ENCODE measurements at regions not wholly inside any gene's neighbourhood (a gene's known extent, or its start where the extent isn't known, plus 50 kb on each side); places are given as distances from the start of the nearest gene placed in this dataset.

GRCh38 chr10:128897401-128898129 lies 569.5 kb upstream of the MGMT start:
- Histone ChIP-seq H3K4me3 (ENCODE audit: low read length) (no peak overlapping the region), H3K27me3 (ENCODE audit: control insufficient read depth, insufficient read depth, low read length) (no peaks in the 10 kb centered on the region), H3K9me3 (replicated peaks; ENCODE audit: low read length) (peaks cover 18% of the 10 kb centered on the region), H3K36me3 (ENCODE audit: insufficient read depth, low read length) (no peaks in the 10 kb centered on the region), H3K4me1 (ENCODE audit: control insufficient read depth, insufficient read depth, low read length) (no peaks in the 10 kb centered on the region), H3K9ac (ENCODE audit: low read depth, low read length) (no peak overlapping the region), H3K4me2 (ENCODE audit: low read length) (no peak overlapping the region)

- peaks cover 22% of the 10 kb centered on the region for H3K9me3 ChIP-seq (replicated peaks; ENCODE audit: low read length)
These were observed 568.7 kb upstream of the MGMT start for GRCh38 chr10:128898133-128898915.

GRCh38 chr10:128898916-128899195 lies 568.2 kb upstream of the MGMT start:
- H3K9ac ChIP-seq (ENCODE audit: low read depth, low read length), result no peak overlapping the region
- H3K27me3 ChIP-seq (ENCODE audit: control insufficient read depth, insufficient read depth, low read length), result no peaks in the 10 kb centered on the region
- H3K4me3 ChIP-seq (ENCODE audit: low read length), result no peak overlapping the region
- H3K36me3 ChIP-seq (ENCODE audit: insufficient read depth, low read length), result no peaks in the 10 kb centered on the region
- H3K4me2 ChIP-seq (ENCODE audit: low read length), result no peak overlapping the region
- peaks cover 22% of the 10 kb centered on the region for H3K9me3 ChIP-seq (replicated peaks; ENCODE audit: low read length)
- no peaks in the 10 kb centered on the region for H3K4me1 ChIP-seq (ENCODE audit: control insufficient read depth, insufficient read depth, low read length)

More at GRCh38 chr10:128898133-128898915, 568.7 kb upstream of the MGMT start:
- Histone ChIP-seq H3K27me3 (ENCODE audit: control insufficient read depth, insufficient read depth, low read length) (no peaks in the 10 kb centered on the region), H3K36me3 (ENCODE audit: insufficient read depth, low read length) (no peaks in the 10 kb centered on the region), H3K4me3 (ENCODE audit: low read length) (no peak overlapping the region), H3K4me1 (ENCODE audit: control insufficient read depth, insufficient read depth, low read length) (no peaks in the 10 kb centered on the region), H3K4me2 (ENCODE audit: low read length) (no peak overlapping the region), H3K9ac (ENCODE audit: low read depth, low read length) (no peak overlapping the region)

- H3K4me2 ChIP-seq (ENCODE audit: low read length), result no peak overlapping the region
- no peaks in the 10 kb centered on the region for H3K27me3 ChIP-seq (ENCODE audit: control insufficient read depth, insufficient read depth, low read length)
- no peak overlapping the region for H3K4me3 ChIP-seq (ENCODE audit: low read length)
- H3K9me3 ChIP-seq (replicated peaks; ENCODE audit: low read length), result peaks cover 22% of the 10 kb centered on the region
- H3K4me1 ChIP-seq (ENCODE audit: control insufficient read depth, insufficient read depth, low read length), result no peaks in the 10 kb centered on the region
- no peak overlapping the region for H3K9ac ChIP-seq (ENCODE audit: low read depth, low read length)
- no peaks in the 10 kb centered on the region for H3K36me3 ChIP-seq (ENCODE audit: insufficient read depth, low read length)
These were observed 566.6 kb upstream of the MGMT start for GRCh38 chr10:128900456-128900855.

GRCh38 chr10:128901236-128901635 lies 565.8 kb upstream of the MGMT start:
- H3K9ac ChIP-seq (ENCODE audit: low read depth, low read length), result no peak overlapping the region
- H3K4me2 ChIP-seq (ENCODE audit: low read length), result no peak overlapping the region
- no peak overlapping the region for H3K4me3 ChIP-seq (ENCODE audit: low read length)
- no peaks in the 10 kb centered on the region for H3K4me1 ChIP-seq (ENCODE audit: control insufficient read depth, insufficient read depth, low read length)
- peaks cover 22% of the 10 kb centered on the region for H3K9me3 ChIP-seq (replicated peaks; ENCODE audit: low read length)
- no peaks in the 10 kb centered on the region for H3K36me3 ChIP-seq (ENCODE audit: insufficient read depth, low read length)
- no peaks in the 10 kb centered on the region for H3K27me3 ChIP-seq (ENCODE audit: control insufficient read depth, insufficient read depth, low read length)

- Histone ChIP-seq H3K36me3 (ENCODE audit: insufficient read depth, low read length) (no peaks in the 10 kb centered on the region), H3K4me2 (ENCODE audit: low read length) (no peak overlapping the region), H3K27me3 (ENCODE audit: control insufficient read depth, insufficient read depth, low read length) (no peaks in the 10 kb centered on the region), H3K4me3 (ENCODE audit: low read length) (no peak overlapping the region), H3K9ac (ENCODE audit: low read depth, low read length) (no peak overlapping the region), H3K4me1 (ENCODE audit: control insufficient read depth, insufficient read depth, low read length) (no peaks in the 10 kb centered on the region), H3K9me3 (replicated peaks; ENCODE audit: low read length) (peaks cover 22% of the 10 kb centered on the region)
These were observed 564.9 kb upstream of the MGMT start for GRCh38 chr10:128902031-128902710.

- H3K27me3 ChIP-seq (ENCODE audit: control insufficient read depth, insufficient read depth, low read length), result no peaks in the 10 kb centered on the region
- H3K36me3 ChIP-seq (ENCODE audit: insufficient read depth, low read length), result no peaks in the 10 kb centered on the region
- no peaks in the 10 kb centered on the region for H3K4me1 ChIP-seq (ENCODE audit: control insufficient read depth, insufficient read depth, low read length)
- no peak overlapping the region for H3K4me2 ChIP-seq (ENCODE audit: low read length)
- H3K9ac ChIP-seq (ENCODE audit: low read depth, low read length), result no peak overlapping the region
- H3K4me3 ChIP-seq (ENCODE audit: low read length), result no peak overlapping the region
- peaks cover 6% of the 10 kb centered on the region for H3K9me3 ChIP-seq (replicated peaks; ENCODE audit: low read length)
These were observed 559.7 kb upstream of the MGMT start for GRCh38 chr10:128907155-128907941.

GRCh38 chr10:128908099-128908498 lies 558.9 kb upstream of the MGMT start:
- Histone ChIP-seq H3K27me3 (ENCODE audit: control insufficient read depth, insufficient read depth, low read length) (no peaks in the 10 kb centered on the region), H3K4me2 (ENCODE audit: low read length) (no peak overlapping the region), H3K4me3 (ENCODE audit: low read length) (no peak overlapping the region), H3K9ac (ENCODE audit: low read depth, low read length) (no peak overlapping the region), H3K4me1 (ENCODE audit: control insufficient read depth, insufficient read depth, low read length) (no peaks in the 10 kb centered on the region), H3K36me3 (ENCODE audit: insufficient read depth, low read length) (no peaks in the 10 kb centered on the region), H3K9me3 (replicated peaks; ENCODE audit: low read length) (peaks cover 2% of the 10 kb centered on the region)

- Histone ChIP-seq H3K36me3 (ENCODE audit: insufficient read depth, low read length) (no peaks in the 10 kb centered on the region), H3K4me2 (ENCODE audit: low read length) (no peak overlapping the region), H3K4me1 (ENCODE audit: control insufficient read depth, insufficient read depth, low read length) (no peaks in the 10 kb centered on the region), H3K9ac (ENCODE audit: low read depth, low read length) (no peak overlapping the region), H3K9me3 (replicated peaks; ENCODE audit: low read length) (peaks cover 2% of the 10 kb centered on the region), H3K4me3 (ENCODE audit: low read length) (no peak overlapping the region), H3K27me3 (ENCODE audit: control insufficient read depth, insufficient read depth, low read length) (no peaks in the 10 kb centered on the region)
These were observed 558.5 kb upstream of the MGMT start for GRCh38 chr10:128908499-128908898.

GRCh38 chr10:128912568-128913311 lies 554.3 kb upstream of the MGMT start:
- no peak overlapping the region for H3K4me3 ChIP-seq (ENCODE audit: low read length)
- no peaks in the 10 kb centered on the region for H3K36me3 ChIP-seq (ENCODE audit: insufficient read depth, low read length)
- H3K9ac ChIP-seq (ENCODE audit: low read depth, low read length), result no peak overlapping the region
- H3K27me3 ChIP-seq (ENCODE audit: control insufficient read depth, insufficient read depth, low read length), result no peaks in the 10 kb centered on the region
- H3K4me1 ChIP-seq (ENCODE audit: control insufficient read depth, insufficient read depth, low read length), result no peaks in the 10 kb centered on the region
- no peak overlapping the region for H3K4me2 ChIP-seq (ENCODE audit: low read length)
- peaks cover 12% of the 10 kb centered on the region for H3K9me3 ChIP-seq (replicated peaks; ENCODE audit: low read length)
